GM18870 (cell line): ENCODE measurements at regions not wholly inside any gene's neighbourhood (a gene's known extent, or its start where the extent isn't known, plus 50 kb on each side); places are given as distances from the start of the nearest gene placed in this dataset.
A peak's percentile ranks its signal among the peaks of the same experiment; 100 is the strongest.
"Not testable (repeated sequence)": the region's sequence is repeated elsewhere in the genome, so short reads cannot be mapped to it uniquely, and the experiment has no call there.

Source experiments
- ATAC-seq: cut with Tn5 transposase; IDR thresholded peaks from one replicate; pipeline ENCODE4 v1.9.1; 2021; ENCODE audit warnings: moderate library complexity; ENCODE audit not compliant: unreplicated experiment

- ATAC-seq, result not testable (repeated sequence)
Observed at GRCh38 chr7:73176813-73177212, 91.0 kb upstream of the SPDYE9 start.

- ATAC-seq, result not testable (repeated sequence)
Observed at GRCh38 chr7:73175322-73175721, 89.5 kb upstream of the SPDYE9 start.

- not testable (repeated sequence) for ATAC-seq
Observed at GRCh38 chr7:73170902-73171301, 85.1 kb upstream of the SPDYE9 start.

GRCh38 chr7:73170415-73170814 lies 84.6 kb upstream of the SPDYE9 start:
- not testable (repeated sequence) for ATAC-seq

- not testable (repeated sequence) for ATAC-seq
Observed at GRCh38 chr7:73166152-73166551, 80.3 kb upstream of the SPDYE9 start.

- ATAC-seq, result not testable (repeated sequence)
Observed at GRCh38 chr7:73162680-73163079, 76.8 kb upstream of the SPDYE9 start.

GRCh38 chr7:73161727-73162126 lies 75.9 kb upstream of the SPDYE9 start:
- not testable (repeated sequence) for ATAC-seq

- ATAC-seq, result not testable (repeated sequence)
Observed at GRCh38 chr7:73157169-73157661, 71.4 kb upstream of the SPDYE9 start.

GRCh38 chr7:73156510-73157168 lies 70.8 kb upstream of the SPDYE9 start:
- not testable (repeated sequence) for ATAC-seq

GRCh38 chr7:73154586-73155038 lies 68.8 kb upstream of the SPDYE9 start:
- peak; percentile 89 for ATAC-seq

- not testable (repeated sequence) for ATAC-seq
Observed at GRCh38 chr7:73153921-73154585, 68.2 kb upstream of the SPDYE9 start.

- ATAC-seq, result not testable (repeated sequence)
Observed at GRCh38 chr7:73148570-73148969, 62.7 kb upstream of the SPDYE9 start.

- not testable (repeated sequence) for ATAC-seq
Observed at GRCh38 chr7:73147681-73148080, 61.8 kb upstream of the SPDYE9 start.

GRCh38 chr7:73143993-73144392 lies 58.2 kb upstream of the SPDYE9 start:
- ATAC-seq, result not testable (repeated sequence)

- ATAC-seq, result not testable (repeated sequence)
Observed at GRCh38 chr7:73137922-73138321, 52.1 kb upstream of the SPDYE9 start.
